Keratinocyte (primary cell): ENCODE measurements at regions not wholly inside any gene's neighbourhood (a gene's known extent, or its start where the extent isn't known, plus 50 kb on each side); places are given as distances from the start of the nearest gene placed in this dataset.
"Not testable (repeated sequence)": the region's sequence is repeated elsewhere in the genome, so short reads cannot be mapped to it uniquely, and the experiment has no call there.

ENCODE experiments used
- EZH2 ChIP-seq: IDR thresholded peaks from one replicate; pipeline ENCODE4 v1.6.1; 2012; ENCODE audit warnings: inconsistent platforms, mild to moderate bottlenecking, low read length, moderate library complexity
- TF ChIP-seq, protein P1 (sequence below), 3 experiments: IDR thresholded peaks in 1 of 3; conservative IDR thresholded peaks in 1 of 3; optimal IDR thresholded peaks in 1 of 3; 2 replicates in 2 of 3; 3 replicates in 1 of 3; pipeline versions ENCODE3 to v1.5.1; 2011; ENCODE audit warnings: low read length in 3 of 3, mild to moderate bottlenecking in 3 of 3, moderate library complexity in 2 of 3, control low read depth in 1 of 3, inconsistent platforms in 1 of 3; ENCODE audit not compliant: insufficient read depth in 2 of 3; ENCODE audit errors: extremely low read depth in 1 of 3

- TF ChIP-seq, protein P1, sequence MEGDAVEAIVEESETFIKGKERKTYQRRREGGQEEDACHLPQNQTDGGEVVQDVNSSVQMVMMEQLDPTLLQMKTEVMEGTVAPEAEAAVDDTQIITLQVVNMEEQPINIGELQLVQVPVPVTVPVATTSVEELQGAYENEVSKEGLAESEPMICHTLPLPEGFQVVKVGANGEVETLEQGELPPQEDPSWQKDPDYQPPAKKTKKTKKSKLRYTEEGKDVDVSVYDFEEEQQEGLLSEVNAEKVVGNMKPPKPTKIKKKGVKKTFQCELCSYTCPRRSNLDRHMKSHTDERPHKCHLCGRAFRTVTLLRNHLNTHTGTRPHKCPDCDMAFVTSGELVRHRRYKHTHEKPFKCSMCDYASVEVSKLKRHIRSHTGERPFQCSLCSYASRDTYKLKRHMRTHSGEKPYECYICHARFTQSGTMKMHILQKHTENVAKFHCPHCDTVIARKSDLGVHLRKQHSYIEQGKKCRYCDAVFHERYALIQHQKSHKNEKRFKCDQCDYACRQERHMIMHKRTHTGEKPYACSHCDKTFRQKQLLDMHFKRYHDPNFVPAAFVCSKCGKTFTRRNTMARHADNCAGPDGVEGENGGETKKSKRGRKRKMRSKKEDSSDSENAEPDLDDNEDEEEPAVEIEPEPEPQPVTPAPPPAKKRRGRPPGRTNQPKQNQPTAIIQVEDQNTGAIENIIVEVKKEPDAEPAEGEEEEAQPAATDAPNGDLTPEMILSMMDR (optimal IDR thresholded peaks at IDR 0.05 in 1 of 3, IDR thresholded peaks at IDR 0.05 in 1 of 3, conservative IDR thresholded peaks at IDR 0.05 in 1 of 3; ENCODE audit: extremely low read depth in 1 of 3, insufficient read depth in 2 of 3, low read length in 3 of 3) = not testable (repeated sequence)
- not testable (repeated sequence) for TF ChIP-seq EZH2
These were observed 176.8 kb upstream of the ZNF469 start for GRCh38 chr16:88206006-88206405.
